Esophagus muscularis mucosa (tissue), 4 donors: ENCODE measurements at regions not wholly inside any gene's neighbourhood (a gene's known extent, or its start where the extent isn't known, plus 50 kb on each side); places are given as distances from the start of the nearest gene placed in this dataset.

ENCODE experiments used
- DNase-seq: peaks from one replicate; pipeline ENCODE4 v3.0.0-alpha.2; 2017; ENCODE audit errors: extremely low spot score
- H3K27ac ChIP-seq, 4 donors: fragments of 200-600 bp; sonication (generic); replicated peaks in 1 of 4; 1 replicate in 3 of 4; 2 replicates in 1 of 4; pipeline ENCODE4 v1.5.1; 2016 to 2019; ENCODE audit warnings: mild to moderate bottlenecking in 1 of 4
- H3K27me3 ChIP-seq, 4 donors: fragments of 200-600 bp; sonication (generic); one replicate each; pipeline versions ENCODE4 v1.5.1 to v1.6.0; 2016 to 2019
- H3K36me3 ChIP-seq, 4 donors: fragments of 200-600 bp; sonication (generic); one replicate each; pipeline ENCODE4 v1.5.1; 2016 to 2019
- H3K4me1 ChIP-seq, 4 donors: fragments of 200-600 bp; sonication (generic); one replicate each; pipeline ENCODE4 v1.5.1; 2016 to 2019
- H3K4me3 ChIP-seq, 4 donors: fragments of 200-600 bp; sonication (generic); 1 replicate in 2 of 4; 2 replicates in 2 of 4; pipeline ENCODE4 v1.5.1; 2016 to 2019; ENCODE audit warnings: mild to moderate bottlenecking in 4 of 4, moderate library complexity in 1 of 4
- H3K9me3 ChIP-seq, 4 donors: fragments of 200-600 bp; sonication (generic); 1 replicate in 3 of 4; 2 replicates in 1 of 4; pipeline ENCODE4 v1.5.1; 2016 to 2019
- EP300 ChIP-seq: sonication (generic); formaldehyde crosslinking; IDR thresholded peaks from one replicate; pipeline ENCODE4 v1.6.1; 2017; ENCODE audit warnings: antibody characterized with exemption
- POLR2A ChIP-seq: fragments of 450-650 bp; IDR thresholded peaks from one replicate; pipeline ENCODE4 v1.6.1; 2017; ENCODE audit warnings: antibody characterized with exemption, moderate library complexity, mild to moderate bottlenecking, low read depth
- POLR2AphosphoS5 ChIP-seq, 2 donors: sonication (generic); formaldehyde crosslinking; IDR thresholded peaks; one replicate each; pipeline ENCODE4 v1.6.1; 2017; ENCODE audit warnings: antibody characterized with exemption in 2 of 2
- WGBS: methylation state at CpG from one replicate; pipeline ENCODE4 v1.1.5; 2018; 5-methylcytosine and 5-hydroxymethylcytosine counted together
- intact Hi-C: fragments of 100-400 bp; cut with DNase I; formaldehyde crosslinking; loops from one replicate; pipeline ENCODE4 v1.15.1; 2023
- TF ChIP-seq, protein P1 (sequence below), 3 experiments: fragments of 200-600 bp in 2 of 3; fragments of 450-650 bp in 1 of 3; sonication (generic) in 2 of 3; IDR thresholded peaks; one replicate each; pipeline ENCODE4 v1.5.1; 2017 to 2019; ENCODE audit warnings: antibody characterized with exemption in 3 of 3, mild to moderate bottlenecking in 2 of 3, moderate library complexity in 1 of 3

DNA sequence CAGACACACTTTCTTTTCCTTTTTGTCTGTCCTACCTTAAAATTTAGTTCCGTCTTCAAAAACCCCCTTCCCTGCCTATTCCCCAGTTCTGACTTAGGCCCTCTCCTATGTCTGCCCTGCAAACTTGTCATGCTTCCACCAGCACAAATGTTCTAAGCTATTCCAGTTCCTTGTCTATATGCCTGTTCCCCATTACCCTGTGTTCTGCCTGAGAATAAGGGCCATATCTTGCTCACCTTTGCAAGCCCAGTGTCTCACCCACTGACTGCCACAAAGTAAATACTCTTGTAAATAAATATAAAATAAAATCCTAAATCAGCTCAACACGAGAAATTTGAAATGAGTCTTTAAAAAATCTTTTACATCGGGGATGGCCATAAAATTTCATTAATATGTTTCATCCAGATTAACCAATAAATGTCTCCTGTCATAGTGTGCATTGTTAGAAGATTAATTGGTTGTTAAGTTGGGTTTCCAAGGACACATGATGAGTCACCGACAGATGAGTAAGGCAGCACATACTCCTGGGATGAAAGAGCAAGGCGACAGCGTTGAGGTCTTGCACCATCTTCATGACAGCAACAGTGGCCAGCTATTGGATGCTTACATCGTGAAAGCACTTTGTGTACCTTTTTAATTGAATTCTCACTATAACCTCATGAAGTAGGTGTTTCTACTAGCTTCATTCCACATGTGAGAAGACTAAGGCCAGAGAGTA, 92.6 kb upstream of the NGF start:
- H3K9me3 ChIP-seq: no peaks in the 10 kb centered on the region
- no peak overlapping the region for H3K27ac ChIP-seq
- DNase-seq: peak; percentile 34
- H3K27me3 ChIP-seq: no peaks in the 10 kb centered on the region
- H3K36me3 ChIP-seq: no peaks in the 10 kb centered on the region
- intact Hi-C loops: no loop called here
- peaks cover 0 to 4% (median 0%) of the 10 kb centered on the region in 4 donors for H3K4me1 ChIP-seq
- H3K4me3 ChIP-seq: no peak overlapping the region
- TF ChIP-seq EP300: no peak
- TF ChIP-seq POLR2A: no peak
- no peak for TF ChIP-seq POLR2AphosphoS5 (IDR thresholded peaks at IDR 0.05)
- WGBS: 76% methylated on average over 7 of the region's 7 CpGs

DNA sequence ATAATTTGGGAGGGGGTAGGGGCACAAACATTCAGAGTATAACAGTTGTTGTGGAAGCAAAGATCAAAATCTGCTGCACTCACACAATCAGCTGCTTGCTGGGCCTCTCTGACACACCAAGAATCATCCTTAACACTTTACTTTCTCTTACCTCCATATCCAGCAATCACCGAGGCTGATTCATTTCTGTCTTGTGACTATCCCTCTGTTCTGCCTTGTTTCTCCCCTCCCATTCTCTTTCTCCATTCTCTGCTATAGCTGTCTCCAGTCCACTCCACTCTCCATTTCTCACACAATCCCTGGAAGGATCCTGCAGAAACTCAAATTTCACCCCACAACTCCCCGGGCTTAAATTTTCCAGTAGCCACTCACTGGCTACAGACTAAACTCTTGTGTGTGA, 91.8 kb upstream of the NGF start:
- Histone ChIP-seq H3K36me3 (no peaks in the 10 kb centered on the region), H3K27me3 (peaks cover 0 to 5% (median 0%) of the 10 kb centered on the region in 4 donors), H3K27ac (no peak overlapping the region), H3K4me3 (no peak overlapping the region), H3K4me1 (peaks cover 0 to 4% (median 0%) of the 10 kb centered on the region in 4 donors), H3K9me3 (no peaks in the 10 kb centered on the region)
- intact Hi-C loops: no loop called here
- DNase-seq: peak; percentile 31
- WGBS: 92% methylated on average over 2 of the region's 2 CpGs
- TF ChIP-seq POLR2A: no peak
- TF ChIP-seq POLR2AphosphoS5 (IDR thresholded peaks at IDR 0.05): no peak
- no peak for TF ChIP-seq EP300
- TF ChIP-seq, protein P1, sequence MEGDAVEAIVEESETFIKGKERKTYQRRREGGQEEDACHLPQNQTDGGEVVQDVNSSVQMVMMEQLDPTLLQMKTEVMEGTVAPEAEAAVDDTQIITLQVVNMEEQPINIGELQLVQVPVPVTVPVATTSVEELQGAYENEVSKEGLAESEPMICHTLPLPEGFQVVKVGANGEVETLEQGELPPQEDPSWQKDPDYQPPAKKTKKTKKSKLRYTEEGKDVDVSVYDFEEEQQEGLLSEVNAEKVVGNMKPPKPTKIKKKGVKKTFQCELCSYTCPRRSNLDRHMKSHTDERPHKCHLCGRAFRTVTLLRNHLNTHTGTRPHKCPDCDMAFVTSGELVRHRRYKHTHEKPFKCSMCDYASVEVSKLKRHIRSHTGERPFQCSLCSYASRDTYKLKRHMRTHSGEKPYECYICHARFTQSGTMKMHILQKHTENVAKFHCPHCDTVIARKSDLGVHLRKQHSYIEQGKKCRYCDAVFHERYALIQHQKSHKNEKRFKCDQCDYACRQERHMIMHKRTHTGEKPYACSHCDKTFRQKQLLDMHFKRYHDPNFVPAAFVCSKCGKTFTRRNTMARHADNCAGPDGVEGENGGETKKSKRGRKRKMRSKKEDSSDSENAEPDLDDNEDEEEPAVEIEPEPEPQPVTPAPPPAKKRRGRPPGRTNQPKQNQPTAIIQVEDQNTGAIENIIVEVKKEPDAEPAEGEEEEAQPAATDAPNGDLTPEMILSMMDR (IDR thresholded peaks at IDR 0.05): no peak

DNA sequence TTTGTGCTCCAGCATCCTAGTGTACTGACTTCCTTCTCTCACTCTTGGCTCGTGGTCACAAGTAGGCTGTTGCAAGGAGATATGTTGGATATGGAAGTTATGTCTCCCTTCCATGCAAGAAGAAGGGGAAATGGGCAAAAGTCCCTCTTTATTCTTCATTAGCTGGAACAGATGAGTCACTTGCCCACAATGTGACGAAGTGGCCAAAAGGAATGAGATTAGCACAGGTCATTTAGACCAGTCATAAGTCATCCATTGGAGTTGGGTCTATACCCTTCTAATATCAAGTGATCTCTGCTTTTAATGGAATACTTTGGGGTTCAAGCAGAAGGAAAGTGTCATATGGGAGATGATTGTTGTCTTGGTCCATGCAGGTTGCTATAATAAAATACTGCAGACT, 91.2 kb upstream of the NGF start:
- whole genome bisulfite sequencing: 83% methylated on average over 2 of the region's 2 CpGs

DNA sequence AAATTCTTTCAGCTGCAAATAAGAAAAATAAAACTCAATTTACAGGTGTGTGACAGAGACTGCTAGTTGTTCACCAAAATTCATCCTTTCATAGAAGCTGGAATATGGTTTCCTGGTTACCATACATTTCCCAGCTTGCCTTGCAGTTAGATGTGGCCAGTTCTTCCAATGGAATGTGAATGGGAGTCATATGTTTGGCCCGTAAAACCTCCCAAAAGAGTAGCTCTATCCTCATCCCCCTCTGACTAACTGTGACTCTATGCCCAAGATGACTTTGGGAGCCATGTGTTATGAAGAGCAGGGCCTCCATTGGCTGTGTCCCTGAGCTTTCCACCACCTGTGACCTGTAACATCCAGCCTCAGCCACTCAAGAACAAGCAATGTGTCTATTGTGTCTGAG, 90.6 kb upstream of the NGF start:
- intact Hi-C loops: no loop called here
- peaks cover 0 to 6% (median 0%) of the 10 kb centered on the region in 4 donors for H3K27me3 ChIP-seq
- H3K27ac ChIP-seq: no peak overlapping the region
- H3K9me3 ChIP-seq: no peaks in the 10 kb centered on the region
- no peaks in the 10 kb centered on the region for H3K36me3 ChIP-seq
- DNase-seq: peak; percentile 50
- TF ChIP-seq, protein P1 (IDR thresholded peaks at IDR 0.05): no peak
- TF ChIP-seq EP300: no peak
- no peak for TF ChIP-seq POLR2A
- no peak for TF ChIP-seq POLR2AphosphoS5 (IDR thresholded peaks at IDR 0.05)
- no peak overlapping the region for H3K4me3 ChIP-seq
- WGBS: 80% methylated on average over 1 of the region's 1 CpG
- H3K4me1 ChIP-seq: no peaks in the 10 kb centered on the region

More for the DNA sequence above, 91.2 kb upstream of the NGF start:
- peaks cover 0 to 6% (median 0%) of the 10 kb centered on the region in 4 donors for H3K27me3 ChIP-seq
- no peaks in the 10 kb centered on the region for H3K36me3 ChIP-seq
- peak; percentile 55 for DNase-seq
- intact Hi-C loops: no loop called here
- TF ChIP-seq EP300: no peak
- TF ChIP-seq POLR2A: no peak
- TF ChIP-seq, protein P1 (IDR thresholded peaks at IDR 0.05): no peak
- TF ChIP-seq POLR2AphosphoS5 (IDR thresholded peaks at IDR 0.05): no peak
- H3K4me1 ChIP-seq: no peaks in the 10 kb centered on the region
- H3K4me3 ChIP-seq: no peak overlapping the region
- H3K9me3 ChIP-seq: no peaks in the 10 kb centered on the region
- no peak overlapping the region for H3K27ac ChIP-seq

DNA sequence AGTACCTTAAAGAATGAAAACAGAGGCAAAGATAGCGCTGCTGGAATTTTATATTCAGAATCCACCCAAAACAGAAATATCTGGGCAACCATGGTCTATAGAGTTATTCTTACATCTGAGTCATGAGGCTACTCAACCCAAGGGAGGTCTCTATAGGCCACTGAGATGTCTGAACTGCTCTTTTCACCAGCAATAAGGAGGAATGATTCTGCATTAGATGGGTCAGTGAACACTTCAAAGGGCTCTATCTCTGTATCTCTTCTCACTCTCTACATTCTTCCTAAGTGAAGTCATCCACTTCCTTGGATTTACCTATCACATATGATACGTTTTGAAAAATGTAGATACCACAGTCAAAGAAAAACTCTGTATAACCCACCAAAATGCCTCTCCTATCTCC, 90.2 kb upstream of the NGF start:
- no peak for TF ChIP-seq POLR2AphosphoS5 (IDR thresholded peaks at IDR 0.05)
- TF ChIP-seq, protein P1 (IDR thresholded peaks at IDR 0.05): no peak
- no peak for TF ChIP-seq POLR2A
- no peak for TF ChIP-seq EP300
- Histone ChIP-seq H3K27me3 (peaks cover 0 to 6% (median 0%) of the 10 kb centered on the region in 4 donors), H3K36me3 (no peaks in the 10 kb centered on the region), H3K4me3 (no peak overlapping the region), H3K9me3 (no peaks in the 10 kb centered on the region), H3K27ac (no peak overlapping the region), H3K4me1 (no peaks in the 10 kb centered on the region)
- intact Hi-C loops: no loop called here
- no peak for DNase-seq
- 84% methylated on average over 2 of the region's 2 CpGs for WGBS
